Kidney capillary endothelial cell (primary cell): ENCODE measurements at regions not wholly inside any gene's neighbourhood (a gene's known extent, or its start where the extent isn't known, plus 50 kb on each side); places are given as distances from the start of the nearest gene placed in this dataset.
A peak's percentile ranks its signal among the peaks of the same experiment; 100 is the strongest.

Source experiments
- DNase-seq: peaks from one replicate; pipeline ENCODE4 v3.0.0-alpha.2; 2018; ENCODE audit warnings: low spot score

GRCh38 chr7:26046878-26047277 lies 105.1 kb upstream of the NFE2L3 start:
- DNase-seq: no peak

GRCh38 chr7:26048663-26049062 lies 103.3 kb upstream of the NFE2L3 start:
- DNase-seq: no peak

- DNase-seq: no peak
These were observed 102.9 kb upstream of the NFE2L3 start for GRCh38 chr7:26049081-26049480.

- no peak for DNase-seq
These were observed 101.0 kb upstream of the NFE2L3 start for GRCh38 chr7:26051021-26051420.

GRCh38 chr7:26052706-26053105 lies 99.3 kb upstream of the NFE2L3 start:
- peak; percentile 57 for DNase-seq

GRCh38 chr7:26054386-26054785 lies 97.6 kb upstream of the NFE2L3 start:
- DNase-seq: no peak

- no peak for DNase-seq
These were observed 96.8 kb upstream of the NFE2L3 start for GRCh38 chr7:26055241-26055640.

- no peak for DNase-seq
These were observed 91.0 kb upstream of the NFE2L3 start for GRCh38 chr7:26060733-26061677.

- DNase-seq: peak; percentile 54
These were observed 90.1 kb upstream of the NFE2L3 start for GRCh38 chr7:26061678-26062603.

- DNase-seq: no peak
These were observed 86.3 kb upstream of the NFE2L3 start for GRCh38 chr7:26065652-26066051.

- DNase-seq: no peak
These were observed 85.3 kb upstream of the NFE2L3 start for GRCh38 chr7:26066736-26067135.

GRCh38 chr7:26070290-26070689 lies 81.7 kb upstream of the NFE2L3 start:
- DNase-seq: peak; percentile 52

- DNase-seq: no peak
These were observed 80.2 kb upstream of the NFE2L3 start for GRCh38 chr7:26071622-26072456.

GRCh38 chr7:26073041-26073440 lies 79.0 kb upstream of the NFE2L3 start:
- DNase-seq: no peak

- DNase-seq: no peak
These were observed 77.1 kb upstream of the NFE2L3 start for GRCh38 chr7:26074919-26075318.

- DNase-seq: no peak
These were observed 75.3 kb upstream of the NFE2L3 start for GRCh38 chr7:26076691-26077090.

- DNase-seq: no peak
These were observed 73.3 kb upstream of the NFE2L3 start for GRCh38 chr7:26078437-26079336.

GRCh38 chr7:26081638-26082037 lies 70.4 kb upstream of the NFE2L3 start:
- DNase-seq: no peak

- no peak for DNase-seq
These were observed 68.9 kb upstream of the NFE2L3 start for GRCh38 chr7:26083113-26083512.

- DNase-seq: no peak
These were observed 67.6 kb upstream of the NFE2L3 start for GRCh38 chr7:26084418-26084817.

GRCh38 chr7:26085771-26086170 lies 66.2 kb upstream of the NFE2L3 start:
- DNase-seq: no peak
